ENCODE measurements at regions not wholly inside any gene's neighbourhood (a gene's known extent, or its start where the extent isn't known, plus 50 kb on each side); places are given as distances from the start of the nearest gene placed in this dataset.

DNA sequence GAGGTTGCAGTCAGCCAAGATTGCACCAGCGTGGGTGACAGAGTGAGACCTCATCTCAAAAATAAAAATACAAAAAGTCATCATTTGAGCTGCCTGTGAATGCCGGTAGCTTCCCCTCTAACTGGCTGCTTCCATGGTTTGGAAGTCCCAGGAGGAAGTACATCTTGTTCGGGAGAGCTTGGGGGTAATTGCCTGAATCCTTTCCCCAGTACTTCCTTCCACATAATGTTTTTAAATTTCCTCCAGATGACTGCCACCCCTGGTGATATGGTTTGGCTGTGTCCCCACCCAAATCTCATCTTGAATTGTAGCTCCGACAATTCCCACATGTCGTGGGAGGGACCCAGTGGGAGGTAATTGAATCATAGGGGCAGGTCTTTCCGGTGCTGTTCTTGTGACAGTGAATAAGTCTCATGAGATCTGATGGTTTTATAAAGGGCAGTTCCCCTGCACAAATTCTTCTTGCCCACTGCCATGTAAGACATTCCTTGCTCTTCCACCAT lies 87.2 kb downstream of the SPRING1 start:
- Histone ChIP-seq H3K27me3 (ENCODE audit: low read depth) (no peaks in the 10 kb centered on the region), H3K4me3 (no peak overlapping the region), H3K4me1 (peaks cover 6% of the 10 kb centered on the region), H3K36me3 (no peaks in the 10 kb centered on the region), H3K9me3 (no peaks in the 10 kb centered on the region), H3K27ac (no peak overlapping the region)
- DNase-seq (no peak), ATAC-seq (no peak)
- intact Hi-C loops (cut with DNase I): loop anchor here (10.0 kb wide), 1 partner anchor 46 kb away; no protein-coding TSS in a partner anchor
- no peak for TF ChIP-seq CTCF (IDR thresholded peaks at IDR 0.05)

DNA sequence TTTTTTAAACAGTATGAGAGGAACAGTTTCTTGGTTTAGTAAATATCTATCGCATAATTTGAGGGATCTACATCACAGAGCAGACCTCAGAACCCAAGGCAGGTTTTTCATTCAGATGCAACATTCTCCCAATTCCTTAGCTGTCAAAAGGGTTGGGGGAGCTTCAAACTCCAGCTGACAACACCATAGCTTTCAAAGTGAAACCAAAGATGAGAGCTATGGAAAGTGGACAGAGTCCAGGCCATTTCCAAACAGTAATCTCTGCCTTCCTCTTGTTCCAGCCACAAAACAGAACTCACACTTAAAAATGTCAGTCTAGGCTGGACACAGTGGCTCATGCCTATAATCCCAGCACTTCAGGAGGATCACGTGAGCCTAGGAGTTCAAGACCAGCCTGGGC lies 87.8 kb downstream of the SPRING1 start:
- Histone ChIP-seq H3K4me3 (no peak overlapping the region), H3K27me3 (ENCODE audit: low read depth) (no peaks in the 10 kb centered on the region), H3K27ac (no peak overlapping the region), H3K4me1 (peaks cover 6% of the 10 kb centered on the region), H3K9me3 (no peaks in the 10 kb centered on the region), H3K36me3 (no peaks in the 10 kb centered on the region)
- intact Hi-C loops (cut with DNase I): loop anchor here (10.0 kb wide), 1 partner anchor 45 kb away; no protein-coding TSS in a partner anchor
- no peak for TF ChIP-seq CTCF (IDR thresholded peaks at IDR 0.05)
- ATAC-seq (no peak), DNase-seq (no peak)

DNA sequence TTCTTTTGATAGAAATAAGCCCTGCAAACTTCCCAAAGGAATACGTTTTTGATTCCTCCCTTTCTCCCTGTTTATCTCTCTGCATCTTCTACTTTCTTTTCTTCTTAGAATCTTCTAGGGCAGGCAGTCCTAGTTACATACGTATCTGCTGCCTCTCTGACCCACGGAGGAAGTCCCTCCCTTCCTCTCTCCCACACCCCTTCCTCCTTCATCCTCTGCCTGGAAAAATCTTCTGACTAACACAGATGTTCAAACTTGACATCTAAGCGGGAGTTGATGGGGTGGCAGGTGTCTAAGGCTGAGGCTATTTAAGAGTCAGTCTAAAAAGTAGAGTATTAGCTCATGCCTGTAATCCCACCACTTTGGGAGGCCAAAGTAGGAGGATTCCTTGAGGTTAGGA lies 88.6 kb downstream of the MAP1LC3B2 start:
- Histone ChIP-seq H3K36me3 (no peaks in the 10 kb centered on the region), H3K4me3 (no peak overlapping the region), H3K27me3 (ENCODE audit: low read depth) (no peaks in the 10 kb centered on the region), H3K9me3 (no peaks in the 10 kb centered on the region), H3K27ac (no peak overlapping the region), H3K4me1 (peaks cover 6% of the 10 kb centered on the region)
- intact Hi-C loops (cut with DNase I): no loop called here
- no peak for TF ChIP-seq CTCF (IDR thresholded peaks at IDR 0.05)
- ATAC-seq (no peak), DNase-seq (no peak)

DNA sequence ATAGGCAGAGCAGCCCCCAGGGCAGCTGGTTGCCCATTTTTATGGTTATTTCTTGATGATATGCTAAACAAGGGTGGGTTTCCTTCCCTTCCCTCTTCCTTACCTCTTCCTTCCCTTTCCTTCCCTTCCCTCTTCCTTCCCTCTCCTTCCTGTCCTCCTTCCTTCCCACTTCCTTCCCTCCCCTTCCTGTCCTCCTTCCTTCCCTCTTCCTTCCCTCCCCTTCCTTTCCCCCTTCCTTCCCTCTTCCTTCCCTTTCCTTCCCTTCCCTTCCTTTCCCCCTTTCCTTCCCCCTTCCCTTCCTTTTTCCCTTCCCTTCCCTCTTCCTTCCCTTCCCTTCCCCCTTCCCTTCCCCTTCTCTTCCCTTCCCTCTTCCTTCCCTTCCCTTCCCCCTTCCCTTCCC lies 87.7 kb downstream of the MAP1LC3B2 start:
- TF ChIP-seq CTCF (IDR thresholded peaks at IDR 0.05): no peak
- ATAC-seq (no peak), DNase-seq (no peak)
- intact Hi-C loops (cut with DNase I): no loop called here
- Histone ChIP-seq H3K9me3 (no peaks in the 10 kb centered on the region), H3K4me1 (peaks cover 6% of the 10 kb centered on the region), H3K27me3 (ENCODE audit: low read depth) (no peaks in the 10 kb centered on the region), H3K36me3 (no peaks in the 10 kb centered on the region), H3K27ac (no peak overlapping the region), H3K4me3 (no peak overlapping the region)

GRCh38 chr12:116644806-116645205 lies 85.6 kb downstream of the MAP1LC3B2 start:
- intact Hi-C loops (cut with DNase I): no loop called here
- Histone ChIP-seq H3K36me3 (no peaks in the 10 kb centered on the region), H3K4me1 (no peaks in the 10 kb centered on the region), H3K27ac (no peak overlapping the region), H3K4me3 (no peak overlapping the region), H3K9me3 (no peaks in the 10 kb centered on the region), H3K27me3 (ENCODE audit: low read depth) (no peaks in the 10 kb centered on the region)
- TF ChIP-seq CTCF (IDR thresholded peaks at IDR 0.05): no peak
- DNase-seq (no peak), ATAC-seq (no peak)

GRCh38 chr12:116642683-116643082 lies 83.5 kb downstream of the MAP1LC3B2 start:
- no peaks in the 10 kb centered on the region for H3K27me3 ChIP-seq (ENCODE audit: low read depth)
- H3K36me3 ChIP-seq: no peaks in the 10 kb centered on the region
- DNase-seq: no peak
- no peak for TF ChIP-seq CTCF (IDR thresholded peaks at IDR 0.05)
- H3K4me1 ChIP-seq: no peaks in the 10 kb centered on the region
- no peak for ATAC-seq
- no peak overlapping the region for H3K4me3 ChIP-seq
- no peaks in the 10 kb centered on the region for H3K9me3 ChIP-seq
- intact Hi-C loops (cut with DNase I): no loop called here
- no peak overlapping the region for H3K27ac ChIP-seq
